Heart right ventricle (tissue), 16 donors: ENCODE measurements at regions not wholly inside any gene's neighbourhood (a gene's known extent, or its start where the extent isn't known, plus 50 kb on each side); places are given as distances from the start of the nearest gene placed in this dataset.
A peak's percentile ranks its signal among the peaks of the same experiment; 100 is the strongest.

Experiments
- ATAC-seq, 8 donors: fragments of 200-7000 bp; cut with Tn5 transposase; one replicate each; pipeline ENCODE4 v1.9.1; 2020; ENCODE audit warnings: mild to moderate bottlenecking in 8 of 8, moderate library complexity in 8 of 8, moderate number of reproducible peaks in 1 of 8
- DNase-seq, 2 donors: peaks; one replicate each; pipeline ENCODE4 v3.0.0-alpha.2; 2020
- H3K27ac ChIP-seq, 10 donors: fragments of 200-600 bp; sonication (generic) in 2 of 10; one replicate each; pipeline versions ENCODE4 v1.5.0 to v1.8.0; 2020 to 2022; ENCODE audit warnings: mild to moderate bottlenecking in 3 of 10
- H3K27me3 ChIP-seq, 7 donors: fragments of 200-600 bp; one replicate each; pipeline ENCODE4 v1.8.0; 2021 to 2022; ENCODE audit warnings: mild to moderate bottlenecking in 2 of 7
- H3K36me3 ChIP-seq, 9 donors: fragments of 200-600 bp; sonication (generic) in 1 of 9; one replicate each; pipeline versions ENCODE4 v1.5.0 to v1.8.0; 2020 to 2022; ENCODE audit warnings: mild to moderate bottlenecking in 2 of 9
- H3K4me1 ChIP-seq, 9 donors: fragments of 200-600 bp; sonication (generic) in 1 of 9; one replicate each; pipeline versions ENCODE4 v1.5.0 to v1.8.0; 2020 to 2022; ENCODE audit warnings: mild to moderate bottlenecking in 4 of 9
- H3K4me3 ChIP-seq, 10 donors: fragments of 200-600 bp; sonication (generic) in 2 of 10; one replicate each; pipeline versions ENCODE4 v1.5.0 to v1.8.0; 2020 to 2022; ENCODE audit warnings: mild to moderate bottlenecking in 7 of 10, moderate library complexity in 2 of 10
- H3K9me3 ChIP-seq, 11 donors: fragments of 200-600 bp in 10 of 11; sonication (generic) in 2 of 11; one replicate each; pipeline versions ENCODE4 v1.5.0 to v1.8.0; 2013 to 2022; ENCODE audit warnings: mild to moderate bottlenecking in 2 of 11, control low read depth in 1 of 11, moderate library complexity in 1 of 11
- CTCF ChIP-seq, 9 donors: fragments of 200-600 bp; sonication (generic) in 2 of 9; IDR thresholded peaks; one replicate each; pipeline versions ENCODE4 v1.5.0 to v1.8.0; 2021 to 2022; ENCODE audit warnings: antibody characterized with exemption in 9 of 9, mild to moderate bottlenecking in 5 of 9, moderate library complexity in 1 of 9
- WGBS, 2 donors: extraction: QIAGEN DNeasy Blood & Tissue Kit; methylation state at CpG; one replicate each; pipeline ENCODE4 v1.1.7; 2013; ENCODE audit warnings: inconsistent platforms in 1 of 2; 5-methylcytosine and 5-hydroxymethylcytosine counted together
- intact Hi-C, 10 donors: fragments of 100-400 bp; cut with DNase I; formaldehyde crosslinking; loops; one replicate each; pipeline versions ENCODE4 v1.11.1 to v1.14.2; 2022
- donor health status: Arrhythmogenic right ventricular cardiomyopathy.
- donor health status: ischemic (EF 13 %, LVEDD 7.1; RV severe dilation, severe dysfunction).
- donor health status: healthy with polysubstance abuse.
- donor health status: DM: no; HTN: yes; CAD: no.
- donor health status: DM: no; HTN: no; CAD: no.
- donor health status: ischemic (EF 25% LVEDD 6.9; RV normal size, moderate dysfunction).
- donor health status: ischemic (EF 25% LVEDD 5.7; RV mildly dilated, moderate dysfunction).
- donor health status: healthy.
- donor health status: DM: yes; HTN: yes; CAD: no.
- donor health status: Ischemic cardiomyopathy.
- donor health status: ischemic (EF 35%, LVEDD 5.7; RV mildly dilated, moderate dysfunction).
- donor health status: nonischemic (EF 11% LVEDD 7.7; RV severe dilation, severe dysfunction).
- donor health status: DM: yes; HTN: yes; CAD: no.
- donor health status: PGD.
- donor health status: ischemic (EF 29% LVEDD 5.4; RV normal size, mild dysfunction).
- donor health status: nonischemic (EF 23%, LVEDD 6.1; RV moderate dilation, normal function).

DNA sequence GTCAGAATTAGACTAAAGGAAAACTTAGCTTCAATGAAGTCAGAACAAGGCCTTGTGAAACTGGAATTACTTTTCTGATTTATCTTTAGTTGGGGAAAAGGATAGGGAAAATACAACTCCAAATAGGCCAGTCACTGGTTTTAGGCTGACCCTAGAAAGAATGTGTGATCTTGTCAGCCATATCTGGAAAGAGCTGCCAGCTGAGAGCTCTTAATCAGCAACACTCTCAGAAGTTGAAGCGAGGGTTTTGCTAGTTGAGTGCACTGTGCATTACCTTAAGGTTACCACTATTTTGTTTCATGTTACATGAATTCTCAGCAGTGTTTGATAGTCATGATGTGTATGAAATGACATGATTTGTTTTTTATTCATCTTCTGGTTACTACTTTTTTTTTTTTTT is 905.3 kb upstream of the ALCAM start:
- H3K4me1 ChIP-seq, result peaks cover 0 to 6% (median 0%) of the 10 kb centered on the region in 9 donors
- intact Hi-C loops, result no loop called here
- H3K4me3 ChIP-seq, result no peak overlapping the region
- ATAC-seq (peak in 2 of 8 donors; percentile 34 to 48), DNase-seq (no peak)
- H3K27ac ChIP-seq, result no peak overlapping the region
- peaks cover 0 to 21% (median 0%) of the 10 kb centered on the region in 11 donors for H3K9me3 ChIP-seq
- H3K36me3 ChIP-seq, result no peaks in the 10 kb centered on the region
- H3K27me3 ChIP-seq, result no peaks in the 10 kb centered on the region
- TF ChIP-seq CTCF (IDR thresholded peaks at IDR 0.05), result no peak
- 25 to 26% methylated on average over 1 of the region's 1 CpG for WGBS, 2 donors

- 31 to 38% methylated on average over 3 of the region's 3 CpGs for WGBS, 2 donors
- TF ChIP-seq CTCF (IDR thresholded peaks at IDR 0.05), result no peak
- ATAC-seq, result no peak
These were observed 894.5 kb upstream of the ALCAM start for GRCh38 chr3:104472221-104472620.

GRCh38 chr3:104474011-104474410 is 892.7 kb upstream of the ALCAM start:
- intact Hi-C loops, result no loop called here
- Histone ChIP-seq H3K9me3 (peaks cover 0 to 46% (median 21%) of the 10 kb centered on the region in 11 donors), H3K4me3 (no peak overlapping the region), H3K4me1 (no peaks in the 10 kb centered on the region), H3K36me3 (no peaks in the 10 kb centered on the region), H3K27me3 (no peaks in the 10 kb centered on the region), H3K27ac (no peak overlapping the region)
- WGBS, 2 donors, result 70 to 83% methylated on average over 1 of the region's 1 CpG
- ATAC-seq (no peak), DNase-seq (no peak)
- no peak for TF ChIP-seq CTCF (IDR thresholded peaks at IDR 0.05)

More at GRCh38 chr3:104472221-104472620, 894.5 kb upstream of the ALCAM start:
- no peak for DNase-seq
- Histone ChIP-seq H3K36me3 (no peaks in the 10 kb centered on the region), H3K4me1 (no peaks in the 10 kb centered on the region), H3K27ac (no peak overlapping the region), H3K27me3 (no peaks in the 10 kb centered on the region), H3K9me3 (peaks cover 0 to 48% (median 21%) of the 10 kb centered on the region in 11 donors), H3K4me3 (no peak overlapping the region)
- intact Hi-C loops, result no loop called here

DNA sequence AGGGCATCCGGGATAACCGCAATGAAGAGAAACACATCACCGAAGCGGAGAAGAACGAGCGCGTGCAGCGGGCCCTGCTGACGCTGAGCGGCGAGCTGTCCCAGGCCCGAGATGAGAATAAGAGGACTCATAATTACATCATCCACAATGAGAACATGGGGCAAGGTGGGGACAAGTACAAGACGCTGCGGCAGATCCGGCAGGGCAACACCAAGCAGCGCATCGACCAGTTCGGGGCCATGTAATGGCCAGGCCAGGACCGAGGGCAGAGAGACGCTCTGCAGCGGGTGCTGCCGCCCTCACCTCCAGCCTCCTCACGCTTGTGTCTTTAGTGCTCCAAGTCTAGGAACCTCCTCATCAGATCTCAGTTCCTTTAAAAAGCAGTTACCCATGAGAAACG is 863.7 kb upstream of the ALCAM start:
- DNase-seq (no peak), ATAC-seq (no peak)
- no peaks in the 10 kb centered on the region for H3K27me3 ChIP-seq
- H3K9me3 ChIP-seq, result peaks cover 0 to 16% (median 2%) of the 10 kb centered on the region in 11 donors
- no peak overlapping the region for H3K4me3 ChIP-seq
- no peak overlapping the region for H3K27ac ChIP-seq
- intact Hi-C loops, result no loop called here
- WGBS, 2 donors, result 93 to 95% methylated on average over 24 of the region's 24 CpGs
- no peak for TF ChIP-seq CTCF (IDR thresholded peaks at IDR 0.05)
- H3K4me1 ChIP-seq, result no peaks in the 10 kb centered on the region
- H3K36me3 ChIP-seq, result no peaks in the 10 kb centered on the region
